GM12872 (cell line): ENCODE measurements at regions not wholly inside any gene's neighbourhood (a gene's known extent, or its start where the extent isn't known, plus 50 kb on each side); places are given as distances from the start of the nearest gene placed in this dataset.

ENCODE experiments used
- CTCF ChIP-seq: IDR thresholded peaks from 3 replicates; pipeline ENCODE4 v1.5.1; 2011; ENCODE audit warnings: low read depth, mild to moderate bottlenecking, low read length, moderate library complexity; ENCODE audit not compliant: insufficient read depth

GRCh38 chr9:106443520-106443919, 419.4 kb upstream of the ZNF462 start:
- TF ChIP-seq CTCF: no peak

GRCh38 chr9:106445107-106445506, 417.9 kb upstream of the ZNF462 start:
- TF ChIP-seq CTCF: no peak

- no peak for TF ChIP-seq CTCF
Observed at GRCh38 chr9:106449336-106449927, 413.5 kb upstream of the ZNF462 start.

- TF ChIP-seq CTCF: no peak
Observed at GRCh38 chr9:106450549-106450948, 412.4 kb upstream of the ZNF462 start.

GRCh38 chr9:106451223-106451622, 411.7 kb upstream of the ZNF462 start:
- no peak for TF ChIP-seq CTCF

- no peak for TF ChIP-seq CTCF
Observed at GRCh38 chr9:106456581-106456980, 406.4 kb upstream of the ZNF462 start.

- TF ChIP-seq CTCF: no peak
Observed at GRCh38 chr9:106467113-106467864, 395.7 kb upstream of the ZNF462 start.
